GM21423 (cell line): ENCODE measurements at regions not wholly inside any gene's neighbourhood (a gene's known extent, or its start where the extent isn't known, plus 50 kb on each side); places are given as distances from the start of the nearest gene placed in this dataset.
"Not testable (repeated sequence)": the region's sequence is repeated elsewhere in the genome, so short reads cannot be mapped to it uniquely, and the experiment has no call there.

Experiments used
- ATAC-seq: cut with Tn5 transposase; IDR thresholded peaks from one replicate; pipeline ENCODE4 v1.9.1; 2021; ENCODE audit warnings: mild to moderate bottlenecking, moderate library complexity; ENCODE audit not compliant: unreplicated experiment

DNA sequence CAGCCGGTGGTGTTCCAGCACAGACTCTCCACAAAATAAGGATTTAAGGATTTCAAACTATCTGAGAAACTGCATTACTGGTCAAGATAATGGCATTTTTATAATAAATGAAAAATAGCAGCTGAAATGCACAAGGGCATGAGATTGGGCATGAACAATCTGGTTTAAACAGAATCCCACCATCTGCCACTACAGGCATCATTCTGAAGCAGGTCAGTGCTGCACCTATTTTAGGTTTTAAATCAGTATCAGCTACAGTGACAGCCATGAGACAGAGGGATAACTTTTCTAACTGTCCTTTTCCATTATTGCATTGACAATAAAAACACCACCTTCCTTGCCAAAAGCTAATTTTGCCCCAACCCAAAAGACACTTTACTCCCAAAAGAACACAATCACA, 186.8 kb downstream of the ETV1 start:
- no peak for ATAC-seq

DNA sequence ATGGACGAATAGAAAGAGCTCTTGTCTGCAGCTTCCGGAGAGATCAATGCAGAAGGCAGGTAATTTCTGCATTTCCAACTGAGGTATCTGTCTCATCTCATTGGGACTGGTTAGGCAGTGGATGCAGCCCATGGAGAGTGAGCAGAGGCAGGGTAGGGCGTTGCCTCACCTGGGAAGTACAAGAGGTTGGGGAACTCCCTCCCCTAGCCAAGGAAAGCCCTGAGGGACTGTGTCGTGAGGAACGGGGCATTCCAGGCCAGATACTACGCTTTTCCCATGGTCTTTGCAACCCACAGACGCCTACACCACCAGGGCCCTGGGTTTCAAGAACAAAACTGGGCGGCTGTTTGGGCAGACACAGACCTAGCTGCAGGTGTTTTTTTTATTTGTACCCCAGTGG, 186.3 kb downstream of the ETV1 start:
- no peak for ATAC-seq

DNA sequence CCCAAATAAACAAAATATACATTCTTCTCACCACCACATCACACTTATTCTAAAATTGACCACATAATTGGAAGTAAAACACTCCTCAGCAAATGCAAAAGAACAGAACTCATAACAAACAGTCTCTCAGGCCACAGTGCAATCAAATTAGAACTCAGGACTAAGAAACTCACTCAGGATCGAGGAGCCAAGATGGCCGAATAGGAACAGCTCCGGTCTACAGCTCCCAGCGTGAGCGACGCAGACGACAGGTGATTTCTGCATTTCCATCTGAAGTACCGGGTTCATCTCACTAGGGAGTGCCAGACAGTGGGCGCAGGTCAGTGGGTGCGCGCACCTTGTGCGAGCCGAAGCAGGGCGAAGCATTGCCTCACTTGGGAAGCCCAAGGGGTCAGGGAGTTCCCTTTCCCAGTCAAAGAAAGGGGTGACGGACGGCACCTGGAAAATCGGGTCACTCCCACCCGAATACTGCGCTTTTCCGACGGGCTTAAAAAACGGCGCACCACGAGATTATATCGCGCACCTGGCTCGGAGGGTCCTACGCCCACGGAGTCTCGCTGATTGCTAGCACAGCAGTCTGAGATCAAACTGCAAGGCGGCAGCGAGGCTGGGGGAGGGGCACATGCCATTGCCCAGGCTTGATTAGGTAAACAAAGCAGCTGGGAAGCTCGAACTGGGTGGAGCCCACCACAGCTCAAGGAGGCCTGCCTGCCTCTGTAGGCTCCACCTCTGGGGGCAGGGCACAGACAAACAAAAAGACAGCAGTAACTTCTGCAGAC, 183.2 kb downstream of the ETV1 start:
- ATAC-seq: not testable (repeated sequence)

DNA sequence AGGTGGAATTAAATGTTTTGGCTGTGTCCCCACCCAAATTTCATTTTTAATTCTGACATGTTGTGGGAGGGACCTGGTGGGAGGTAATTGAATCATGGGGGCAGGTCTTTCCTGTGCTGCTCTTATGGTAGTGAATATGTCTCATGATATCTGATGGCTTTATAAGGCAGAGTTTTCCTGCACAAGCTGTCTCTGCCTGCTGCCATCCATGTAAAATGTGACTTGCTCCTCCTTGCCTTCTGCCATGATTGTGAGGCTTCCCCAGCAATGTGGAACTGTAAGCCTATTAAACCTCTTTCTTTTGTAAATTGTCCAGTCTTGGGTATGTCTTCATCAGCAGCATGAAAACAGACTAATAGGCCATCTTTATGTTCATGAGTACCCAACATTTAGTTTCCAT, 172.2 kb downstream of the ETV1 start:
- ATAC-seq: not testable (repeated sequence)

GRCh38 chr7:13821152-13821787, 168.2 kb downstream of the ETV1 start:
- no peak for ATAC-seq

GRCh38 chr7:13822678-13823077, 166.8 kb downstream of the ETV1 start:
- no peak for ATAC-seq

DNA sequence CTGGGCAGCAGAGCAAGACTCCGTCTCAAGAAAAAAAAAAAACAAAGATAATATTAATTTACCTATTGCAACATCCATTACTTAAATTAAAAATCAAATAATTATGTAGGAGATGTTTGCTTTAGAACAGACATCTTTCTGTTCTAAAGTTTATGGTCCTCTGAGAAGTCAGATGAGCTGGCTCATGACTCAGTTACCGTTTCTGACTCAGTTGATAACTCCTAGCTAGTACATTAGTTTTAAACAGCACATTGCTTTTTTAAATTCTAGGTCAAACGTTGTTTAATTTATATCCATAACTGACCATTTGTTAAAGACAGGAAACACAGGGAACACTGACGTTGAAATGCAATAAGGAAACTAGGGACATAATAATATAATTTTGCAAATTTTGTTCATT, 162.7 kb downstream of the ETV1 start:
- no peak for ATAC-seq

DNA sequence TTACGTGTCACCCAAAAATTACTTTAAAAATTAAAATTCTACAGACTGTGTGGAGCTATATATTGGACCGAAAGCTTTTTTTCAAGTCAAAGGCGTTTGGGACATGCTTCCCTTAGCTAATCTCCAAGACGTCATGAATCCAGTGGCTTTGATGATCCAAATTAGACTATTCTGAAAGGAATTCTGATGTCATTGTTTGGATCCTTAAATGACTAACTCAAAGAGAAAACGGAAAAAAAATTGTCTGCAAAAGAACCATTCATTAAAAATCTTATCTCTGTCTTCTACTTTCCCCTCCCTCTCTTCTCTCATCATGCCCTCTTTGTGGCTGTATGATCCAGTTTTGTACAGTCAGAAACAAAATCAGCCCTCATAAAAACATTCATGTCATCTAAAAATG, 161.8 kb downstream of the ETV1 start:
- no peak for ATAC-seq

- ATAC-seq: no peak
These were observed 160.2 kb downstream of the ETV1 start for GRCh38 chr7:13829231-13829630.

DNA sequence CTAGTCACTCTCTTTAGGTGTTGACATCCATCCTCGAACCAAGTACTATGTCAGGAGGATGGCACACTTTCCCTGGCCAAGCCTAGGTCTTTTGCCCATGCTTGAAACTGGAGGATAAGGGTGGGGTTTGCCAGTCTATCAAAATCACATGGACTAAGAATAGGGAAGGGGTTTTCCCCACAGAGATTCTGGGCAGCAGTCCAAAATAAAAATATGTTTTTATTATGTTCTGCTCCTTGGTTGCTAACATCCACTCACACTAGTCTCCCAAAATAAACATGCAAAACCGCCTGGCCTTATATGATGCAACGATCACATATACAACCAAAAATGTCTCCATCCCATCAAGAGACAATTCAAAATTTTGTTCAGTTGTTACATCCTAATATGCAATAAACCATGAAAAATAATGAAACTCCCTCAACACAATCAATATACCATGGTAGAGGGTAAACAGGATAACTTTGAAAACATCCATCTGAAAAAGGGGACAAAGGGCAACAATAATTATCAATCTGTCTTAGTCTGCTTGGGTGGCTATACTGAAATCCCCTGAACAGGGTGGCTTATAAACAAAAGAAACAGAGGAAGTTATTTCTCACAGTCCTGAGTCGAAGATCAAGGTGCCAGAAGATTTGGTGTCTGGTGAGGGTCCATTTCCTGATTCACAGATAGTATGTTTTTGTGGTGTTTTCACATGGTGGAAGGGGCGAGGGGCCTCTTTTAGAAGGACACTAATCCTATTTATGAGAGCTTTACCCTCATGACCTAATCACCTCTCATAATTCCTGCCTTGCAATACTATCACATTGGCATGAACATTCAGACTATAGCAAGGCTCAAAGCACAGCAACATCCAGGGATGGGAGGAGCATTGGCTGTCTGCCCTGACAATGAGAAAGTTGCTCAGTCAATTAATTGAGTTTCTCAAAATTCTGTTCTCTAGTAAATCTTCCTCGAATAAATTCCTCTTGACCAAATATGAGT, 159.3 kb downstream of the ETV1 start:
- ATAC-seq: no peak

DNA sequence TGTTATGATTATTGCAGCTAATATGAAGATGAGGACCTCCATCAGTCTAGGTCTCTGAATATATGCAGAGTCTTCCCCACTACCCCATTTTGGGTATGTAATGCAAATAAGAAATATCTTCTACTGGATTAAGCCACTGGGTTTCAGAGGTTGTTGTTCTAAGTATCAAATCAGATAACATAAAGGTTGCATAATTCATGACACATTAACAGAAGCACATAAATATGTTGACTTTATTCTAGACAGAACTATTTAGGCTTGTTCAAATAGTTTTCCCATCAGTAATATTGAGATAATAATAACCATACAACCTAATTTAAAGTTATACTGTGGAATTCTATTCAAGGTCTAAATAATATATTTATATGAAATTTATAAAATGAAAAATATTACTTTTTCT, 157.1 kb downstream of the ETV1 start:
- ATAC-seq: no peak

GRCh38 chr7:13834328-13834761, 155.1 kb downstream of the ETV1 start:
- ATAC-seq: no peak

- no peak for ATAC-seq
These were observed 154.0 kb downstream of the ETV1 start for GRCh38 chr7:13835442-13835841.

- no peak for ATAC-seq
These were observed 150.4 kb downstream of the ETV1 start for GRCh38 chr7:13839063-13839462.
